ENCODE measurements at regions not wholly inside any gene's neighbourhood (a gene's known extent, or its start where the extent isn't known, plus 50 kb on each side); places are given as distances from the start of the nearest gene placed in this dataset.
A peak's percentile ranks its signal among the peaks of the same experiment; 100 is the strongest.
"Not testable (repeated sequence)": the region's sequence is repeated elsewhere in the genome, so short reads cannot be mapped to it uniquely, and the experiment has no call there.

DNA sequence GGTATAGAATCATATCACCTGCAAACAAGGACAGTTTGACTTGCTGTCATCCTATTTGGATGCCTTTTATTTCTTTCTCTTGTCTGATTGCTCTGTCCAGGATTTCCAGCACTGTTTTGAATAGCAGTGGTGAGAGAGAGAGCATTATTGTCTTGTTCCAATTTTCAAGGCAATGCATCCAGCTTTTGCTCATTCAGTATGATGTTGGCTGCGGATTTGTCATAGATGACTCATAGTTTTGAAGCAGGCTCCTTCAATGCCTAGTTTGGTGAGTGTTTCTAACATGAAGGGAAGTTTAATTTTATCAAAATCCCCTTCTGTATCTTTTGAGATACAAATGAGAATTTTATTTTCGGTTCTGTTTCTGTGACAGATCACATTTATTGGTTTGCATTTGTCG is 518.9 kb downstream of the PCDH11X start:
- DNase-seq, result peak; percentile 7

GRCh38 chrX:92333194-92333593 is 554.0 kb downstream of the PCDH11X start:
- not testable (repeated sequence) for DNase-seq

GRCh38 chrX:92351065-92351464 is 571.9 kb downstream of the PCDH11X start:
- not testable (repeated sequence) for DNase-seq

DNA sequence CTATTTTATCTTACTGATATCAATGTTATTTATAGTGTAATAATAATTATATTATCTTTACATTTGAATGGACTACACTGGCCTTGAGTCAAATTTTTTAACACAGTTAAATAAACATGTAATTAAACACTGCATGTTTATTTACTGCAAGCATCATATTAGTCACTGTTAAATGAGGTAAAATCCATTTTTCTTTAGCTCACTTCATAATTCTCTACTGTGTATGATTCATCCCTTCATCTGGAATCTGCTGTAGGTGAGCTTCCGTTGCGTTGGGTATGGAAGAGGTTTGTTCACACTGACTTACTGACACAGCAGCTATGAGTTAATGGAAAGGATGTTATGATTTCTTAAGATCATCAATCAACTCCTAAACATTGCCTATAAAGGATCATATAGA is 572.3 kb downstream of the PCDH11X start:
- no peak for DNase-seq
